ENCODE measurements at regions not wholly inside any gene's neighbourhood (a gene's known extent, or its start where the extent isn't known, plus 50 kb on each side); places are given as distances from the start of the nearest gene placed in this dataset.
A peak's percentile ranks its signal among the peaks of the same experiment; 100 is the strongest.

GRCh38 chr14:53328841-53329240, 175.7 kb upstream of the DDHD1 start:
- H3K4me3 ChIP-seq (ENCODE audit: low read length) = no peak overlapping the region
- 83% methylated on average over 3 of the region's 5 CpGs for WGBS (ENCODE audit: insufficient coverage, low lambda C conversion rate)
- H3K9me3 ChIP-seq (ENCODE audit: control insufficient read depth, low read depth, low read length) = no peaks in the 10 kb centered on the region

DNA sequence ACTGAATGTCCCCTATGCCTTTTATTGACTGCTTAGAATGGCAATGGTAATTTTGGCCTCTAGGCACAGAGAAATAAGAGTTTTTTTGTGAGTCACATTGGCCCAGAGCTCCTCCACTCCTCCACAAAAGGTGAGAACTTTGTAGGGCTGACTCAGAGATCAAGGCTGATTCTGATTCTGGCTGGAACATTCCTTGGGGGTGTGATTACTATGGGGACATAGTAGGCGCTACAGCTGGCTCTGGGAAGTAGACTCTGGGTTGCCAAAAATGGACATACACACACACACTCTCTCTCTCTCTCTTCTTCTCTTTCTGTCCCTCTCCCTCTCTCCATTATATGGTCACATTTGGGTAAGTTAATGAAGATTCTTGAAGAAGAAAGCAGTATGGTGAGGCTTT, 174.6 kb upstream of the DDHD1 start:
- no peaks in the 10 kb centered on the region for H3K27me3 ChIP-seq (ENCODE audit: control insufficient read depth, insufficient read depth, low read length)
- H3K27ac ChIP-seq (ENCODE audit: low read length) = no peak overlapping the region
- no peak for DNase-seq
- H3K9me3 ChIP-seq (ENCODE audit: control insufficient read depth, low read depth, low read length) = no peaks in the 10 kb centered on the region
- no peaks in the 10 kb centered on the region for H3K4me1 ChIP-seq (ENCODE audit: control insufficient read depth, insufficient read depth, low read length)
- no peaks in the 10 kb centered on the region for H3K36me3 ChIP-seq (ENCODE audit: control insufficient read depth, insufficient read depth, low read length)
- no peak overlapping the region for H3K4me3 ChIP-seq (ENCODE audit: low read length)
- WGBS (ENCODE audit: insufficient coverage, low lambda C conversion rate) = no CpG with 5 or more reads among the region's 1 CpG

More at GRCh38 chr14:53328841-53329240, 175.7 kb upstream of the DDHD1 start:
- Histone ChIP-seq H3K4me1 (ENCODE audit: control insufficient read depth, insufficient read depth, low read length) (no peaks in the 10 kb centered on the region), H3K27me3 (ENCODE audit: control insufficient read depth, insufficient read depth, low read length) (no peaks in the 10 kb centered on the region), H3K27ac (ENCODE audit: low read length) (no peak overlapping the region), H3K36me3 (ENCODE audit: control insufficient read depth, insufficient read depth, low read length) (no peaks in the 10 kb centered on the region)
- no peak for DNase-seq

DNA sequence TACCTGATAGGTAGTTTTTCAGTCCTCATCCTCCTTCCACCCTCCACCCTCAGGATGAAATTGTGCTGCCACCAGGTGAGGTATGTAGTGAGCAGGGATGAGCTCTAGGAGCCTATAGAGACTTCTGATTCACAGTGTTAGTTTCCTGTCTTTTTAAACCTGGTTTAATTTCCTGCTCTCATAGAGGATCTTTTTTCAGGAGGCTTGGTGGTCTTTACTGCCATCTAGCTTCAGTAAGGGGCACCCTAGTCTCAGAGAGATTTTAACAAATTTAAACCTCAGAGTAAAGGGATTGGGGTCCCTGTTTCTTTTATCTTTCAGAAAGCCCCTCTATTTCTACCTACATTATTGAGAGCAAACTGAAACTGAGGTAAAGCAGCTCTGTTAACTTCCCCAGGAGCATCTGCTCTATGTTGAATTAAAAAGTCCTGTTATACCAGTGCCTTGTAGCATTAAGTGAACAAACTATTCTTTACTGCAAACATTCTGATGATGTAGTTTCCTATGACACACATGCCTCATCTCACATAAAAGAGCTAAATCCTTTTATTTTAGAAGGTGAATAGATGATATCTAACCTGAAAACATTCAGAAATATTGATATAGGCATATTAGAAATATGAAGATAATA, 172.2 kb upstream of the DDHD1 start:
- Histone ChIP-seq H3K36me3 (ENCODE audit: control insufficient read depth, insufficient read depth, low read length) (no peaks in the 10 kb centered on the region), H3K27me3 (ENCODE audit: control insufficient read depth, insufficient read depth, low read length) (no peaks in the 10 kb centered on the region), H3K9me3 (ENCODE audit: control insufficient read depth, low read depth, low read length) (no peaks in the 10 kb centered on the region), H3K4me3 (ENCODE audit: low read length) (no peak overlapping the region), H3K27ac (ENCODE audit: low read length) (no peak overlapping the region), H3K4me1 (ENCODE audit: control insufficient read depth, insufficient read depth, low read length) (no peaks in the 10 kb centered on the region)
- DNase-seq = no peak

GRCh38 chr14:53316504-53316903, 163.4 kb upstream of the DDHD1 start:
- Histone ChIP-seq H3K4me1 (ENCODE audit: control insufficient read depth, insufficient read depth, low read length) (no peaks in the 10 kb centered on the region), H3K27me3 (ENCODE audit: control insufficient read depth, insufficient read depth, low read length) (no peaks in the 10 kb centered on the region), H3K4me3 (ENCODE audit: low read length) (no peak overlapping the region), H3K27ac (ENCODE audit: low read length) (no peak overlapping the region), H3K36me3 (ENCODE audit: control insufficient read depth, insufficient read depth, low read length) (no peaks in the 10 kb centered on the region), H3K9me3 (ENCODE audit: control insufficient read depth, low read depth, low read length) (peaks cover 8% of the 10 kb centered on the region)
- no CpG with 5 or more reads among the region's 5 CpGs for WGBS (ENCODE audit: insufficient coverage, low lambda C conversion rate)
- DNase-seq = no peak

- Histone ChIP-seq H3K27ac (ENCODE audit: low read length) (no peak overlapping the region), H3K4me3 (ENCODE audit: low read length) (no peak overlapping the region), H3K27me3 (ENCODE audit: control insufficient read depth, insufficient read depth, low read length) (no peaks in the 10 kb centered on the region), H3K36me3 (ENCODE audit: control insufficient read depth, insufficient read depth, low read length) (no peaks in the 10 kb centered on the region), H3K9me3 (ENCODE audit: control insufficient read depth, low read depth, low read length) (no peaks in the 10 kb centered on the region), H3K4me1 (ENCODE audit: control insufficient read depth, insufficient read depth, low read length) (no peaks in the 10 kb centered on the region)
- DNase-seq = no peak
- 100% methylated on average over 1 of the region's 2 CpGs for WGBS (ENCODE audit: insufficient coverage, low lambda C conversion rate)
Measured at GRCh38 chr14:53310412-53310811, 157.3 kb upstream of the DDHD1 start.

- no peaks in the 10 kb centered on the region for H3K36me3 ChIP-seq (ENCODE audit: control insufficient read depth, insufficient read depth, low read length)
- H3K9me3 ChIP-seq (ENCODE audit: control insufficient read depth, low read depth, low read length) = no peaks in the 10 kb centered on the region
- H3K27ac ChIP-seq (ENCODE audit: low read length) = no peak overlapping the region
- no CpG with 5 or more reads among the region's 3 CpGs for WGBS (ENCODE audit: insufficient coverage, low lambda C conversion rate)
- no peaks in the 10 kb centered on the region for H3K4me1 ChIP-seq (ENCODE audit: control insufficient read depth, insufficient read depth, low read length)
- no peak overlapping the region for H3K4me3 ChIP-seq (ENCODE audit: low read length)
- H3K27me3 ChIP-seq (ENCODE audit: control insufficient read depth, insufficient read depth, low read length) = no peaks in the 10 kb centered on the region
- no peak for DNase-seq
Measured at GRCh38 chr14:53306911-53307310, 153.8 kb upstream of the DDHD1 start.

- Histone ChIP-seq H3K4me1 (ENCODE audit: control insufficient read depth, insufficient read depth, low read length) (no peaks in the 10 kb centered on the region), H3K27me3 (ENCODE audit: control insufficient read depth, insufficient read depth, low read length) (no peaks in the 10 kb centered on the region), H3K36me3 (ENCODE audit: control insufficient read depth, insufficient read depth, low read length) (no peaks in the 10 kb centered on the region), H3K4me3 (ENCODE audit: low read length) (peak overlapping the region; percentile 13), H3K9me3 (ENCODE audit: control insufficient read depth, low read depth, low read length) (no peaks in the 10 kb centered on the region), H3K27ac (ENCODE audit: low read length) (no peak overlapping the region)
- WGBS (ENCODE audit: insufficient coverage, low lambda C conversion rate) = 50% methylated on average over 1 of the region's 11 CpGs
- peak; percentile 15 to 36 for DNase-seq
Measured at GRCh38 chr14:53306267-53306721, 153.2 kb upstream of the DDHD1 start.

GRCh38 chr14:53304726-53305381, 151.7 kb upstream of the DDHD1 start:
- Histone ChIP-seq H3K4me3 (ENCODE audit: low read length) (no peak overlapping the region), H3K27me3 (ENCODE audit: control insufficient read depth, insufficient read depth, low read length) (no peaks in the 10 kb centered on the region), H3K36me3 (ENCODE audit: control insufficient read depth, insufficient read depth, low read length) (no peaks in the 10 kb centered on the region), H3K4me1 (ENCODE audit: control insufficient read depth, insufficient read depth, low read length) (no peaks in the 10 kb centered on the region), H3K27ac (ENCODE audit: low read length) (no peak overlapping the region), H3K9me3 (ENCODE audit: control insufficient read depth, low read depth, low read length) (no peaks in the 10 kb centered on the region)
- WGBS (ENCODE audit: insufficient coverage, low lambda C conversion rate) = 100% methylated on average over 1 of the region's 3 CpGs
- DNase-seq = peak in 1 of 2 donors; percentile 10

- Histone ChIP-seq H3K27me3 (ENCODE audit: control insufficient read depth, insufficient read depth, low read length) (no peaks in the 10 kb centered on the region), H3K4me3 (ENCODE audit: low read length) (no peak overlapping the region), H3K4me1 (ENCODE audit: control insufficient read depth, insufficient read depth, low read length) (no peaks in the 10 kb centered on the region), H3K9me3 (ENCODE audit: control insufficient read depth, low read depth, low read length) (no peaks in the 10 kb centered on the region), H3K36me3 (ENCODE audit: control insufficient read depth, insufficient read depth, low read length) (no peaks in the 10 kb centered on the region), H3K27ac (ENCODE audit: low read length) (no peak overlapping the region)
- 91% methylated on average over 6 of the region's 9 CpGs for WGBS (ENCODE audit: insufficient coverage, low lambda C conversion rate)
- DNase-seq = no peak
Measured at GRCh38 chr14:53295985-53296582, 143.0 kb upstream of the DDHD1 start.

DNA sequence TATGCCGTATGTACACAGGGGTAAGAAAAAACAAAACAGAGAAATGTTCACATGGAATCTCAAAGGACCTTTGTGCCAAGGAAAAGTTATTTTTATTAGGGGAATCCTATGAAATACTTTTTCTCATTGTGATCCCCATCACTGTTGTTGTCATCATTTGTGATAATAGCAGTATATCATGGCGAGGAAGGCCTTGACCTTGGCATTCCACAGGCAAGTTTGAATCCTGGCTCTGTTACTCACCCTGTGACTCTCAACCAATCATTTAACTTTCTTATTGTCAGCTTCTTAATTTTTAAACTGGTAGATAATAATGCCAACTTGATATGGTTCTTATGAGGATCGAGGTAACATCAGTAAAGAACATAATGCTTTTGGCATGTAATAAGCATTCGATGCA, 142.2 kb upstream of the DDHD1 start:
- H3K27ac ChIP-seq (ENCODE audit: low read length) = no peak overlapping the region
- 80% methylated on average over 2 of the region's 4 CpGs for WGBS (ENCODE audit: insufficient coverage, low lambda C conversion rate)
- DNase-seq = no peak
- no peak overlapping the region for H3K4me3 ChIP-seq (ENCODE audit: low read length)
- no peaks in the 10 kb centered on the region for H3K4me1 ChIP-seq (ENCODE audit: control insufficient read depth, insufficient read depth, low read length)
- H3K36me3 ChIP-seq (ENCODE audit: control insufficient read depth, insufficient read depth, low read length) = no peaks in the 10 kb centered on the region
- no peaks in the 10 kb centered on the region for H3K27me3 ChIP-seq (ENCODE audit: control insufficient read depth, insufficient read depth, low read length)
- no peaks in the 10 kb centered on the region for H3K9me3 ChIP-seq (ENCODE audit: control insufficient read depth, low read depth, low read length)

- H3K27me3 ChIP-seq (ENCODE audit: control insufficient read depth, insufficient read depth, low read length) = no peaks in the 10 kb centered on the region
- H3K27ac ChIP-seq (ENCODE audit: low read length) = no peak overlapping the region
- H3K9me3 ChIP-seq (ENCODE audit: control insufficient read depth, low read depth, low read length) = peaks cover 1% of the 10 kb centered on the region
- no peaks in the 10 kb centered on the region for H3K36me3 ChIP-seq (ENCODE audit: control insufficient read depth, insufficient read depth, low read length)
- no peaks in the 10 kb centered on the region for H3K4me1 ChIP-seq (ENCODE audit: control insufficient read depth, insufficient read depth, low read length)
- no peak for DNase-seq
- H3K4me3 ChIP-seq (ENCODE audit: low read length) = no peak overlapping the region
Measured at GRCh38 chr14:53286301-53286700, 133.2 kb upstream of the DDHD1 start.
